Stomach (tissue), 4 donors: ENCODE measurements at regions not wholly inside any gene's neighbourhood (a gene's known extent, or its start where the extent isn't known, plus 50 kb on each side); places are given as distances from the start of the nearest gene placed in this dataset.

ENCODE experiments used
- EP300 ChIP-seq: sonication (generic); formaldehyde crosslinking; IDR thresholded peaks from one replicate; pipeline ENCODE4 v1.6.1; 2017; ENCODE audit warnings: antibody characterized with exemption
- POLR2A ChIP-seq, 4 donors: fragments of 450-650 bp; IDR thresholded peaks; one replicate each; pipeline ENCODE4 v1.6.1; 2016; ENCODE audit warnings: antibody characterized with exemption in 4 of 4, control low read depth in 2 of 4, mild to moderate bottlenecking in 1 of 4, moderate library complexity in 1 of 4
- POLR2AphosphoS5 ChIP-seq, 3 donors: sonication (generic); formaldehyde crosslinking; IDR thresholded peaks; one replicate each; pipeline ENCODE4 v1.6.1; 2016; ENCODE audit warnings: antibody characterized with exemption in 3 of 3
- TF ChIP-seq, protein P1 (sequence below), 7 experiments: fragments of 450-650 bp in 4 of 7; fragments of 200-600 bp in 3 of 7; sonication (generic) in 3 of 7; IDR thresholded peaks; one replicate each; pipeline ENCODE4 v1.5.1; 2016 to 2019; ENCODE audit warnings: antibody characterized with exemption in 7 of 7, control low read depth in 2 of 7, mild to moderate bottlenecking in 1 of 7

DNA sequence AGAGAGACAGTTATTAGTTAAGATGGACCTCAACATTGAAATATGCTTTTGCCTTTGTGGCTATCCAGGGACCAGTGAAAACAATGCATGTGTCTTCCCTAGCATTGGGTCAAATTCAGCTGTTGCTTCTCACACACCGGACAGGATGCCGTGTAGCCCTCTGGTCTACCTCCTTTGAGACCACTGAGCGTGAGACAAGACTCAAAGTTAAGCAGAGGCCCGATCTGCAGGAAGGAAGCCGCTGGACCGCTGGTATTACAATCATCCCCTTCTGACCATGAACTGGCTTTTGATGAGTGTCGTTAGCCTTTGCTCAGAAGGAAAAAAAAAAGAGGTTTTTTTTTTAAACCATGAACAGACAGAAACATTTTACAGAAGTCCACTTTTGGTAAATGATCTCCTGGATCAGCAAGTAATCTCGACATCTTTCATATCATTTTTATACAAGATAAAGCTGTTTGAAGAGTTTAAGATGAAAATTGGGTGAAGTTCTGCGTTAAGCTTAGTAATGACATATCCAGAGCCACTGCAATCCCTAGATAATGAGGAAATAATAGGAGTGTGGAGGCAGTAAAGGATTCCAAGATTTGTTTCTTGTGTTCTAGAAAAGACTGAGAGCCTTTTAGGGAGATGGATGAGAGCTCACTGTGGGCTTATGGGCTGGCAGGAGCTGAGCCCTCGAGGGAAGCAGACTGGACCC lies 622.8 kb downstream of the QKI start:
- TF ChIP-seq POLR2AphosphoS5 (IDR thresholded peaks at IDR 0.05), result no peak
- TF ChIP-seq, protein P1, sequence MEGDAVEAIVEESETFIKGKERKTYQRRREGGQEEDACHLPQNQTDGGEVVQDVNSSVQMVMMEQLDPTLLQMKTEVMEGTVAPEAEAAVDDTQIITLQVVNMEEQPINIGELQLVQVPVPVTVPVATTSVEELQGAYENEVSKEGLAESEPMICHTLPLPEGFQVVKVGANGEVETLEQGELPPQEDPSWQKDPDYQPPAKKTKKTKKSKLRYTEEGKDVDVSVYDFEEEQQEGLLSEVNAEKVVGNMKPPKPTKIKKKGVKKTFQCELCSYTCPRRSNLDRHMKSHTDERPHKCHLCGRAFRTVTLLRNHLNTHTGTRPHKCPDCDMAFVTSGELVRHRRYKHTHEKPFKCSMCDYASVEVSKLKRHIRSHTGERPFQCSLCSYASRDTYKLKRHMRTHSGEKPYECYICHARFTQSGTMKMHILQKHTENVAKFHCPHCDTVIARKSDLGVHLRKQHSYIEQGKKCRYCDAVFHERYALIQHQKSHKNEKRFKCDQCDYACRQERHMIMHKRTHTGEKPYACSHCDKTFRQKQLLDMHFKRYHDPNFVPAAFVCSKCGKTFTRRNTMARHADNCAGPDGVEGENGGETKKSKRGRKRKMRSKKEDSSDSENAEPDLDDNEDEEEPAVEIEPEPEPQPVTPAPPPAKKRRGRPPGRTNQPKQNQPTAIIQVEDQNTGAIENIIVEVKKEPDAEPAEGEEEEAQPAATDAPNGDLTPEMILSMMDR (IDR thresholded peaks at IDR 0.05), result no peak
- TF ChIP-seq POLR2A (IDR thresholded peaks at IDR 0.05), result no peak
- TF ChIP-seq EP300, result no peak
